ENCODE measurements at regions not wholly inside any gene's neighbourhood (a gene's known extent, or its start where the extent isn't known, plus 50 kb on each side); places are given as distances from the start of the nearest gene placed in this dataset.

GRCh38 chr3:34066328-34066727, 267.9 kb downstream of the PDCD6IP start:
- TF ChIP-seq, protein P1, sequence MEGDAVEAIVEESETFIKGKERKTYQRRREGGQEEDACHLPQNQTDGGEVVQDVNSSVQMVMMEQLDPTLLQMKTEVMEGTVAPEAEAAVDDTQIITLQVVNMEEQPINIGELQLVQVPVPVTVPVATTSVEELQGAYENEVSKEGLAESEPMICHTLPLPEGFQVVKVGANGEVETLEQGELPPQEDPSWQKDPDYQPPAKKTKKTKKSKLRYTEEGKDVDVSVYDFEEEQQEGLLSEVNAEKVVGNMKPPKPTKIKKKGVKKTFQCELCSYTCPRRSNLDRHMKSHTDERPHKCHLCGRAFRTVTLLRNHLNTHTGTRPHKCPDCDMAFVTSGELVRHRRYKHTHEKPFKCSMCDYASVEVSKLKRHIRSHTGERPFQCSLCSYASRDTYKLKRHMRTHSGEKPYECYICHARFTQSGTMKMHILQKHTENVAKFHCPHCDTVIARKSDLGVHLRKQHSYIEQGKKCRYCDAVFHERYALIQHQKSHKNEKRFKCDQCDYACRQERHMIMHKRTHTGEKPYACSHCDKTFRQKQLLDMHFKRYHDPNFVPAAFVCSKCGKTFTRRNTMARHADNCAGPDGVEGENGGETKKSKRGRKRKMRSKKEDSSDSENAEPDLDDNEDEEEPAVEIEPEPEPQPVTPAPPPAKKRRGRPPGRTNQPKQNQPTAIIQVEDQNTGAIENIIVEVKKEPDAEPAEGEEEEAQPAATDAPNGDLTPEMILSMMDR (IDR thresholded peaks at IDR 0.05; ENCODE audit: unreplicated experiment), result no peak
- Mint-ChIP-seq H3K4me3 (ENCODE audit: low read depth) (no peak overlapping the region), H3K27me3 (peaks cover 5% of the 10 kb centered on the region), H3K4me1 (ENCODE audit: low read depth) (no peaks in the 10 kb centered on the region), H3K27ac (no peak overlapping the region), H3K9me3 (ENCODE audit: low read depth) (peaks cover 6% of the 10 kb centered on the region), H3K36me3 (ENCODE audit: insufficient read depth) (no peaks in the 10 kb centered on the region)
- DNase-seq (ENCODE audit: low spot score, unreplicated experiment), result no peak

DNA sequence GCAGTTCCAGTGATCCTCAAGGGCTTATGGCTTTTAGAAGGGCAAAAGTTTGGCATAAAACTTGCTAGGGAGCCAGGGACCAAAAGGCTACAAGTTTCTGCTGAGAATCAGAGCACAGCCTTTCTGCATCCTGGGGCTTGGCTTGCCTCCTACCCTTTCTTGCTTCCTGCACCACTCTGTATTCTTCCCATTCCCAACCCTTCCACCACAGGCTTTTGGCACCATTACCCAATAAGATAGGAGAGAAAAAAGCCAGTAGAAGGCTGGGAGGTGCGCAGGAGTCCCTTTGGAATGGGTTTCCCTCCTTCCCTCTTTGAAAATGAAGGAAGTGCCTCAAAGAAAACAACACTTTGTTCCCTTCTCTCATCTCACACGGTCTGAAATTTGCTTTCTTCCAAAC, 268.6 kb downstream of the PDCD6IP start:
- DNase-seq (ENCODE audit: low spot score, unreplicated experiment), result no peak
- TF ChIP-seq, protein P1 (IDR thresholded peaks at IDR 0.05; ENCODE audit: unreplicated experiment), result no peak
- Mint-ChIP-seq H3K4me1 (ENCODE audit: low read depth) (no peaks in the 10 kb centered on the region), H3K27me3 (peaks cover 9% of the 10 kb centered on the region), H3K27ac (no peak overlapping the region), H3K4me3 (ENCODE audit: low read depth) (no peak overlapping the region), H3K36me3 (ENCODE audit: insufficient read depth) (no peaks in the 10 kb centered on the region), H3K9me3 (ENCODE audit: low read depth) (peaks cover 1% of the 10 kb centered on the region)

- H3K27ac Mint-ChIP-seq, result no peak overlapping the region
- no peaks in the 10 kb centered on the region for H3K4me1 Mint-ChIP-seq (ENCODE audit: low read depth)
- H3K27me3 Mint-ChIP-seq, result peaks cover 9% of the 10 kb centered on the region
- DNase-seq (ENCODE audit: low spot score, unreplicated experiment), result no peak
- no peak overlapping the region for H3K4me3 Mint-ChIP-seq (ENCODE audit: low read depth)
- H3K36me3 Mint-ChIP-seq (ENCODE audit: insufficient read depth), result no peaks in the 10 kb centered on the region
- TF ChIP-seq, protein P1 (IDR thresholded peaks at IDR 0.05; ENCODE audit: unreplicated experiment), result no peak
- H3K9me3 Mint-ChIP-seq (ENCODE audit: low read depth), result no peaks in the 10 kb centered on the region
Observed at GRCh38 chr3:34067536-34068051, 269.2 kb downstream of the PDCD6IP start.

GRCh38 chr3:34068505-34068904, 270.1 kb downstream of the PDCD6IP start:
- Mint-ChIP-seq H3K36me3 (ENCODE audit: insufficient read depth) (no peaks in the 10 kb centered on the region), H3K9me3 (ENCODE audit: low read depth) (no peaks in the 10 kb centered on the region), H3K4me3 (ENCODE audit: low read depth) (no peak overlapping the region), H3K27me3 (peaks cover 9% of the 10 kb centered on the region), H3K4me1 (ENCODE audit: low read depth) (no peaks in the 10 kb centered on the region), H3K27ac (no peak overlapping the region)
- DNase-seq (ENCODE audit: low spot score, unreplicated experiment), result no peak
- TF ChIP-seq, protein P1 (IDR thresholded peaks at IDR 0.05; ENCODE audit: unreplicated experiment), result no peak

DNA sequence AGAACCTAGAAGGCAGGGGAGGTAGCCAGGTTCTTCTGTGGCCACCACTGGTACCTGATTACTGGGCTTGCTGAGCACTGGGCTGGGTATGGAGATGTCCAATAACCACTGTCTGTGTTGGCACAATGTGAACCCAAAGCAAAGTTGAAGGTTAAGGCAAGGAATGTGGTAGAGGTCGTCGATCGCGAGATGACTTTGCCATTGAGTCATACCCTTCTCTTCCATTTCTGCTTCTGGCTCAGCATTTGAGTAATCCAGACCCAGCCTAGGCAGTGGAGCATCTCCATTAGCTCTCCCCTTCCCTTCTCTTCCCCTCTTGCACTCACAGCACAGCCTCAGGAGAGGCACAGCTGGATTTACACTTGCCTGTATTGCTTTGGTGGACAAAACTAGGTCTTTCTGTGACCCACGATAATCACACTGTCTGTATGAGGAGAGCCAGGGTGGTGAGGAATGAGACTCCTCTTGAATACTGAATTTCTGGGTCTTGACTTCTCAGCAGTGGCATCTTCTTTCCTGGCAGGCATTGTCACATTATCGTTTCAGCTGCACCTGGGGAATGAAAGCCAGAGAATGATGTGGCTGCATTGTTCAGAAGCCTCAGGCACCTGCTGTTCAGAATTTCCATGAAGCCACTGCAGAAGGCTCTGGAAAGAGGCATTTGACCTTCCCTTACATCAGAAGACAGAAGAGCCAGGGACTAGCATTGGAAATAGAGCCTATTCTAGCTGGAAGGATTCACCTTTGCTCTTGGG, 272.6 kb downstream of the PDCD6IP start:
- Mint-ChIP-seq H3K27me3 (peaks cover 9% of the 10 kb centered on the region), H3K4me3 (ENCODE audit: low read depth) (no peak overlapping the region)

More for the DNA sequence above, 272.6 kb downstream of the PDCD6IP start:
- no peaks in the 10 kb centered on the region for H3K4me1 Mint-ChIP-seq (ENCODE audit: low read depth)
- no peaks in the 10 kb centered on the region for H3K36me3 Mint-ChIP-seq (ENCODE audit: insufficient read depth)
- no peak overlapping the region for H3K27ac Mint-ChIP-seq
- DNase-seq (ENCODE audit: low spot score, unreplicated experiment), result no peak
- no peaks in the 10 kb centered on the region for H3K9me3 Mint-ChIP-seq (ENCODE audit: low read depth)
- TF ChIP-seq, protein P1 (IDR thresholded peaks at IDR 0.05; ENCODE audit: unreplicated experiment), result no peak
